ENCODE measurements at regions not wholly inside any gene's neighbourhood (a gene's known extent, or its start where the extent isn't known, plus 50 kb on each side); places are given as distances from the start of the nearest gene placed in this dataset.

GRCh38 chr12:130017591-130018449 is 114.0 kb upstream of the TMEM132D start:
- H3K27ac Mint-ChIP-seq = no peak overlapping the region
- H3K4me1 Mint-ChIP-seq = no peaks in the 10 kb centered on the region
- no peak overlapping the region for H3K4me3 Mint-ChIP-seq
- H3K9me3 Mint-ChIP-seq = no peaks in the 10 kb centered on the region
- no peak for DNase-seq (ENCODE audit: low spot score in 2 of 2, unreplicated experiment in 2 of 2)
- no peaks in the 10 kb centered on the region for H3K36me3 Mint-ChIP-seq
- TF ChIP-seq CTCF (IDR thresholded peaks at IDR 0.05; ENCODE audit: unreplicated experiment) = no peak
- peaks cover 26% of the 10 kb centered on the region for H3K27me3 Mint-ChIP-seq (ENCODE audit: low read depth)

- H3K4me1 Mint-ChIP-seq = no peaks in the 10 kb centered on the region
- DNase-seq (ENCODE audit: low spot score in 2 of 2, unreplicated experiment in 2 of 2) = no peak
- no peak for TF ChIP-seq CTCF (IDR thresholded peaks at IDR 0.05; ENCODE audit: unreplicated experiment)
- no peak overlapping the region for H3K4me3 Mint-ChIP-seq
- no peak overlapping the region for H3K27ac Mint-ChIP-seq
- no peaks in the 10 kb centered on the region for H3K9me3 Mint-ChIP-seq
- H3K27me3 Mint-ChIP-seq (ENCODE audit: low read depth) = peaks cover 33% of the 10 kb centered on the region
- no peaks in the 10 kb centered on the region for H3K36me3 Mint-ChIP-seq
Measured at GRCh38 chr12:130018614-130019013, 114.8 kb upstream of the TMEM132D start.

- Mint-ChIP-seq H3K27ac (no peak overlapping the region), H3K9me3 (no peaks in the 10 kb centered on the region), H3K4me3 (no peak overlapping the region), H3K4me1 (no peaks in the 10 kb centered on the region), H3K27me3 (ENCODE audit: low read depth) (peaks cover 79% of the 10 kb centered on the region), H3K36me3 (no peaks in the 10 kb centered on the region)
- peak in 1 of 2 experiments; percentile 48 for DNase-seq (ENCODE audit: low spot score in 2 of 2, unreplicated experiment in 2 of 2)
- peak; percentile 42 for TF ChIP-seq CTCF (IDR thresholded peaks at IDR 0.05; ENCODE audit: unreplicated experiment)
Measured at GRCh38 chr12:130026608-130027176, 122.9 kb upstream of the TMEM132D start.

GRCh38 chr12:130027798-130028197 is 124.0 kb upstream of the TMEM132D start:
- no peak overlapping the region for H3K4me3 Mint-ChIP-seq
- H3K36me3 Mint-ChIP-seq = no peaks in the 10 kb centered on the region
- peaks cover 88% of the 10 kb centered on the region for H3K27me3 Mint-ChIP-seq (ENCODE audit: low read depth)
- H3K27ac Mint-ChIP-seq = no peak overlapping the region
- H3K4me1 Mint-ChIP-seq = no peaks in the 10 kb centered on the region
- DNase-seq (ENCODE audit: low spot score in 2 of 2, unreplicated experiment in 2 of 2) = no peak
- H3K9me3 Mint-ChIP-seq = no peaks in the 10 kb centered on the region
- TF ChIP-seq CTCF (IDR thresholded peaks at IDR 0.05; ENCODE audit: unreplicated experiment) = no peak

GRCh38 chr12:130029151-130029550 is 125.3 kb upstream of the TMEM132D start:
- H3K4me1 Mint-ChIP-seq = no peaks in the 10 kb centered on the region
- no peak for TF ChIP-seq CTCF (IDR thresholded peaks at IDR 0.05; ENCODE audit: unreplicated experiment)

More at GRCh38 chr12:130029151-130029550, 125.3 kb upstream of the TMEM132D start:
- Mint-ChIP-seq H3K36me3 (no peaks in the 10 kb centered on the region), H3K27me3 (ENCODE audit: low read depth) (peaks cover 90% of the 10 kb centered on the region), H3K27ac (no peak overlapping the region), H3K9me3 (no peaks in the 10 kb centered on the region), H3K4me3 (no peak overlapping the region)
- DNase-seq (ENCODE audit: low spot score in 2 of 2, unreplicated experiment in 2 of 2) = no peak

Measured in mesothelial cell of epicardium (in vitro differentiated cells).